H1 (cell line): ENCODE measurements at regions not wholly inside any gene's neighbourhood (a gene's known extent, or its start where the extent isn't known, plus 50 kb on each side); places are given as distances from the start of the nearest gene placed in this dataset.

Source experiments
- CTCF ChIA-PET: fragments of 300-600 bp; sonication (Branson Sonifier 250); formaldehyde crosslinking; loops from one replicate; lab custom pipeline; 2021; ENCODE audit not compliant: partially characterized antibody; lab: Charles Lee
- POLR2A ChIA-PET: fragments of 300-600 bp; sonication (Branson Sonifier 250); formaldehyde crosslinking; loops from one replicate; lab custom pipeline; 2021; ENCODE audit warnings: inconsistent platforms; ENCODE audit not compliant: partially characterized antibody; lab: Charles Lee
- DNase-seq, 2 experiments: peaks; one replicate each; pipeline versions ENCODE4 v3.0.0 to v3.0.0-alpha.2; 2010 to 2022; ENCODE audit warnings: low spot score in 2 of 2, low read depth in 1 of 2, mixed read lengths in 1 of 2
- FAIRE-seq: peaks from 2 replicates; lab custom pipeline; 2011; peaks lifted over from hg19 to GRCh38; lab: Jason Lieb, UNC
- H2AFZ ChIP-seq: 2 replicates; pipeline ENCODE4 v1.8.1; 2012; ENCODE audit warnings: low read length, inconsistent platforms
- H2AK5ac ChIP-seq: 2 replicates; pipeline ENCODE4 v1.6.1; 2013; ENCODE audit warnings: low read depth, low read length
- H2BK120ac ChIP-seq: replicated peaks from 2 replicates; pipeline ENCODE3; 2013; ENCODE audit warnings: low read depth, low read length, inconsistent platforms
- H2BK12ac ChIP-seq: 2 replicates; pipeline ENCODE4 v1.6.1; 2013; ENCODE audit warnings: low read depth, low read length
- H2BK15ac ChIP-seq: 2 replicates; pipeline ENCODE4 v1.6.1; 2013; ENCODE audit warnings: low read length
- H2BK20ac ChIP-seq: 2 replicates; pipeline ENCODE4 v1.6.1; 2013; ENCODE audit warnings: low read length
- H2BK5ac ChIP-seq: 2 replicates; pipeline ENCODE4 v1.6.1; 2013; ENCODE audit warnings: low read depth, low read length
- H3K14ac ChIP-seq: 2 replicates; pipeline ENCODE4 v1.6.1; 2013; ENCODE audit warnings: inconsistent platforms; ENCODE audit not compliant: insufficient read length
- H3K18ac ChIP-seq: 2 replicates; pipeline ENCODE4 v1.6.1; 2013; ENCODE audit warnings: low read length; ENCODE audit errors: extremely low read depth
- H3K23ac ChIP-seq: 2 replicates; pipeline ENCODE4 v1.6.1; 2013; ENCODE audit warnings: inconsistent platforms; ENCODE audit not compliant: insufficient read length
- H3K23me2 ChIP-seq: 2 replicates; pipeline ENCODE4 v1.6.1; 2013; ENCODE audit warnings: low read depth, low read length
- H3K27ac ChIP-seq: 2 replicates; pipeline ENCODE4 v1.6.1; 2011; ENCODE audit warnings: low read depth, low read length, inconsistent platforms
- H3K27me3 ChIP-seq, 4 experiments: replicated peaks in 1 of 4; 1 replicate in 1 of 4; 2 replicates in 3 of 4; pipeline versions ENCODE4 v1.6.1 to v1.8.1; 2011 to 2013; ENCODE audit warnings: low read length in 3 of 4, mild to moderate bottlenecking in 3 of 4, inconsistent platforms in 2 of 4, mixed read lengths in 2 of 4, moderate library complexity in 1 of 4; ENCODE audit not compliant: control insufficient read depth in 3 of 4, insufficient read depth in 3 of 4; ENCODE audit errors: extremely low read depth in 1 of 4
- H3K36me3 ChIP-seq, 4 experiments: 2 replicates each; pipeline versions ENCODE4 v1.6.1 to v1.8.1; 2011 to 2013; ENCODE audit warnings: mild to moderate bottlenecking in 4 of 4, low read length in 3 of 4, moderate library complexity in 2 of 4, control low read depth in 1 of 4, inconsistent platforms in 1 of 4; ENCODE audit not compliant: insufficient read depth in 4 of 4, control insufficient read depth in 2 of 4
- H3K4ac ChIP-seq: replicated peaks from 2 replicates; pipeline ENCODE3; 2013; ENCODE audit warnings: low read length, low read depth, mixed read lengths, inconsistent platforms; ENCODE audit not compliant: insufficient read length
- H3K4me1 ChIP-seq, 4 experiments: replicated peaks in 1 of 4; 1 replicate in 1 of 4; 2 replicates in 3 of 4; pipeline versions ENCODE4 v1.6.1 to v1.8.1; 2011 to 2013; ENCODE audit warnings: low read length in 3 of 4, inconsistent platforms in 2 of 4, mixed read lengths in 1 of 4; ENCODE audit not compliant: insufficient read depth in 4 of 4, control insufficient read depth in 3 of 4
- H3K4me2 ChIP-seq, 2 experiments: 2 replicates each; pipeline versions ENCODE4 v1.6.1 to v1.8.1; 2011 to 2013; ENCODE audit warnings: low read depth in 2 of 2, low read length in 2 of 2, control low read depth in 1 of 2, inconsistent platforms in 1 of 2, mild to moderate bottlenecking in 1 of 2; ENCODE audit not compliant: insufficient read depth in 1 of 2
- H3K4me3 ChIP-seq, 4 experiments: fragments of 200-600, 300-600 bp in 1 of 4; sonication (generic), shearing (Covaris generic), sonication (Bioruptor Twin) in 1 of 4; 2 replicates each; pipeline versions ENCODE4 v1.5.1 to v1.8.1; 2011 to 2016; ENCODE audit warnings: low read length in 4 of 4, low read depth in 3 of 4, control low read depth in 2 of 4, inconsistent platforms in 2 of 4, mild to moderate bottlenecking in 2 of 4, mixed read lengths in 1 of 4, moderate library complexity in 1 of 4; ENCODE audit not compliant: insufficient read depth in 2 of 4; ENCODE audit errors: extremely low read depth in 1 of 4
- H3K56ac ChIP-seq: replicated peaks from 2 replicates; pipeline ENCODE3; 2013; ENCODE audit warnings: low read depth, mild to moderate bottlenecking, mixed read lengths, low read length, inconsistent platforms; ENCODE audit not compliant: insufficient read length
- H3K79me1 ChIP-seq: 2 replicates; pipeline ENCODE4 v1.6.1; 2013; ENCODE audit warnings: low read depth, low read length, control low read depth
- H3K79me2 ChIP-seq, 2 experiments: 2 replicates each; pipeline versions ENCODE4 v1.6.1 to v1.8.1; 2012 to 2013; ENCODE audit warnings: low read length in 2 of 2, mild to moderate bottlenecking in 2 of 2, inconsistent platforms in 1 of 2; ENCODE audit not compliant: insufficient read depth in 2 of 2, control insufficient read depth in 1 of 2
- H3K9ac ChIP-seq, 4 experiments: replicated peaks in 1 of 4; 1 replicate in 1 of 4; 2 replicates in 3 of 4; pipeline versions ENCODE4 v1.6.1 to v1.8.1; 2011 to 2013; ENCODE audit warnings: low read depth in 3 of 4, low read length in 3 of 4, control low read depth in 2 of 4, mild to moderate bottlenecking in 2 of 4, moderate library complexity in 2 of 4, inconsistent platforms in 1 of 4; ENCODE audit errors: extremely low read depth in 1 of 4
- H3K9me3 ChIP-seq, 2 experiments: 2 replicates each; pipeline versions ENCODE4 v1.6.1 to v1.8.1; 2012 to 2013; ENCODE audit warnings: mild to moderate bottlenecking in 2 of 2, moderate library complexity in 2 of 2, control low read depth in 1 of 2, inconsistent platforms in 1 of 2, low read depth in 1 of 2, low read length in 1 of 2, mixed read lengths in 1 of 2; ENCODE audit not compliant: insufficient read depth in 2 of 2
- H4K20me1 ChIP-seq, 2 experiments: replicated peaks in 1 of 2; 2 replicates each; pipeline versions ENCODE3 to v1.8.1; 2011 to 2013; ENCODE audit warnings: inconsistent platforms in 2 of 2, low read length in 2 of 2, mild to moderate bottlenecking in 1 of 2; ENCODE audit not compliant: insufficient read depth in 2 of 2, control insufficient read depth in 1 of 2
- H4K5ac ChIP-seq: 2 replicates; pipeline ENCODE4 v1.6.1; 2013; ENCODE audit warnings: low read length, low read depth, mixed read lengths, inconsistent platforms; ENCODE audit not compliant: insufficient read length
- H4K8ac ChIP-seq: 2 replicates; pipeline ENCODE4 v1.8.0; 2013; ENCODE audit warnings: mild to moderate bottlenecking, moderate library complexity, low read length, inconsistent platforms; ENCODE audit not compliant: insufficient read depth; ENCODE audit errors: extremely low read depth
- H4K91ac ChIP-seq: replicated peaks from 2 replicates; pipeline ENCODE3; 2013; ENCODE audit warnings: low read length, mixed read lengths, inconsistent platforms; ENCODE audit not compliant: insufficient read length
- BACH1 ChIP-seq: IDR thresholded peaks from 2 replicates; pipeline ENCODE4 v1.6.1; 2012; ENCODE audit warnings: low read length, improper control_type of control experiment
- MAFK ChIP-seq: IDR thresholded peaks from 2 replicates; pipeline ENCODE4 v1.6.1; 2012; ENCODE audit warnings: low read depth, mild to moderate bottlenecking, improper control_type of control experiment, low read length
- TEAD4 ChIP-seq: IDR thresholded peaks from 2 replicates; pipeline ENCODE4 v1.6.1; 2012; ENCODE audit warnings: low read depth, low read length, inconsistent platforms, mixed read lengths
- WGBS, 2 experiments: shearing (Covaris generic) in 1 of 2; methylation state at CpG; one replicate each; pipeline versions ENCODE4 v1.1.6 to v1.1.7; 2013 to 2015; ENCODE audit warnings: low lambda C conversion rate in 2 of 2, mixed read lengths in 2 of 2, inconsistent platforms in 1 of 2, low coverage in 1 of 2, missing lambda C conversion rate in 1 of 2; ENCODE audit not compliant: insufficient replicate concordance in 2 of 2, insufficient coverage in 1 of 2, insufficient read length in 1 of 2; ENCODE audit errors: extremely low coverage in 1 of 2, missing lambda C conversion rate in 1 of 2; 5-methylcytosine and 5-hydroxymethylcytosine counted together

- Histone ChIP-seq H3K4me1 (no peaks in the 10 kb centered on the region), H3K23ac (no peak overlapping the region), H3K23me2 (no peaks in the 10 kb centered on the region), H3K79me1 (no peaks in the 10 kb centered on the region), H3K27ac (no peak overlapping the region), H3K4ac (no peak overlapping the region), H2BK5ac (no peak overlapping the region), H3K27me3 (no peaks in the 10 kb centered on the region), H2BK15ac (no peak overlapping the region), H3K36me3 (no peaks in the 10 kb centered on the region), H4K5ac (no peak overlapping the region), H3K4me2 (no peak overlapping the region), H2AFZ (no peak overlapping the region), H2AK5ac (no peak overlapping the region), H2BK120ac (no peak overlapping the region), H3K18ac (no peak overlapping the region), H3K9ac (no peak overlapping the region), H3K79me2 (no peaks in the 10 kb centered on the region), H3K9me3 (no peaks in the 10 kb centered on the region), H4K8ac (no peak overlapping the region), H2BK12ac (no peak overlapping the region), H4K20me1 (no peaks in the 10 kb centered on the region), H3K4me3 (no peak overlapping the region), H2BK20ac (no peak overlapping the region), H3K56ac (no peak overlapping the region), H3K14ac (no peak overlapping the region), H4K91ac (no peak overlapping the region)
- DNase-seq (no peak), FAIRE-seq (no peak)
- TF ChIP-seq BACH1 (0 out of 2 replicates have a peak, but pooled peaks have one; percentile 27), TEAD4 (no peak), MAFK (peak; percentile 100)
- WGBS, 2 experiments: 100% methylated on average over 2 of the region's 3 CpGs; no CpG with 5 or more reads in 1 of the 2 experiments
- POLR2A ChIA-PET: no interaction called here
- CTCF ChIA-PET: no interaction called here
Observed at GRCh38 chrX:142549923-142550322, 344.8 kb upstream of the MAGEC2 start.
